ENCODE measurements at regions not wholly inside any gene's neighbourhood (a gene's known extent, or its start where the extent isn't known, plus 50 kb on each side); places are given as distances from the start of the nearest gene placed in this dataset.

GRCh38 chr4:14668296-14668695 lies 334.0 kb upstream of the CPEB2 start:
- Histone ChIP-seq H3K27me3 (no peaks in the 10 kb centered on the region), H3K4me3 (no peak overlapping the region), H3K36me3 (no peaks in the 10 kb centered on the region), H3K4me1 (peaks cover 0 to 10% (median 0%) of the 10 kb centered on the region in 4 donors), H3K27ac (no peak overlapping the region), H3K9me3 (no peaks in the 10 kb centered on the region)
- WGBS (ENCODE audit: insufficient coverage, low coverage, low lambda C conversion rate, missing lambda C conversion rate), result 25% methylated on average over 1 of the region's 1 CpG
- intact Hi-C loops (cut with DNase I), result no loop called here
- DNase-seq (no peak), ATAC-seq (peak in 3 of 4 donors; percentile 46 to 98 (median 74))
- no peak for TF ChIP-seq POLR2A (IDR thresholded peaks at IDR 0.05)
- TF ChIP-seq CTCF (IDR thresholded peaks at IDR 0.05), result no peak

DNA sequence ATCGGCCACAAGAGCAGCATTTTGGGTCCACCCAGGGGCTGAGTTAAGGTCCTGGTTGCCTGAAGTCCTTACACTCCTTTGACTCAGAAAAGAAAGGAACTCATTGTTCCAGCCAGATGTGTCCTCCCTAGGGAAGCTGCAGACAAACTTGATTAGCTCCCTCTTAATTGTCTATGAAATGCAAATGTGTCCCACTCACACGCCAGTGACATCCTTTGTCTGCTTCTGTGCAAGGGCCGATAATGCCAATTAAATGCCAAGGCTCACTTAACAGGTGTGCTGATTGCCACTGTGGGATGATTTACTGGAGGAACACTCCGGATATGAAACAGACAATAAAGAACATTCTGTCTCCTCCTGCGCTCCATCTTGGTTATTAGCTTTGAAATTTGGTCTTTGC lies 332.9 kb upstream of the CPEB2 start:
- TF ChIP-seq CTCF (IDR thresholded peaks at IDR 0.05) (no peak), POLR2A (IDR thresholded peaks at IDR 0.05) (no peak)
- H3K36me3 ChIP-seq, result no peaks in the 10 kb centered on the region
- no peak for DNase-seq
- no peak overlapping the region for H3K4me3 ChIP-seq
- 62% methylated on average over 5 of the region's 5 CpGs for WGBS (ENCODE audit: insufficient coverage, low coverage, low lambda C conversion rate, missing lambda C conversion rate)
- H3K4me1 ChIP-seq, result peaks cover 0 to 10% (median 0%) of the 10 kb centered on the region in 4 donors
- H3K27ac ChIP-seq, result no peak overlapping the region
- intact Hi-C loops (cut with DNase I), result no loop called here
- H3K9me3 ChIP-seq, result no peaks in the 10 kb centered on the region
- no peaks in the 10 kb centered on the region for H3K27me3 ChIP-seq
- ATAC-seq, result no peak

DNA sequence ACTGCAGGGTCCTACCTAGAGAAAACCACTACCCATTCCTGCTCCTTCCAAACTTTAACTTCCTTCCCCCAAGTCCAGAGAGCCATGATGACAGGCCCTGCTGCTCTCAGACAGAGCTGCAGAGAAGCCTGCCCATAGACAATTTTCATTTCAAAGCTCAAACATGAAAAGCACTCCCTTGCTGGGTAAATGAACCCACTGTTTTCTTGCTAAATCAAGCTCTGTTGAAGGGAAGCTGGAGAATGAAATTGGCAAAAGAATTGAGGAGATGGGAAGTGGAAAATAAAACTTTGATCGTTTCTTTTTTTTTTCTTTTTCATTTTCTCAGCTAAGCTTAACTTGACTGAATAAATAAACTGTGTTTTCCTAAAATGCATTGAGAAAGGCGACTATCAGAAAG lies 331.1 kb upstream of the CPEB2 start:
- Histone ChIP-seq H3K27ac (no peak overlapping the region), H3K4me3 (no peak overlapping the region), H3K4me1 (peaks cover 0 to 10% (median 0%) of the 10 kb centered on the region in 4 donors), H3K27me3 (no peaks in the 10 kb centered on the region), H3K9me3 (no peaks in the 10 kb centered on the region), H3K36me3 (no peaks in the 10 kb centered on the region)
- no peak for TF ChIP-seq CTCF (IDR thresholded peaks at IDR 0.05)
- TF ChIP-seq POLR2A (IDR thresholded peaks at IDR 0.05), result no peak
- 40% methylated on average over 2 of the region's 2 CpGs for WGBS (ENCODE audit: insufficient coverage, low coverage, low lambda C conversion rate, missing lambda C conversion rate)
- intact Hi-C loops (cut with DNase I), result no loop called here
- ATAC-seq, result no peak
- DNase-seq, result no peak

DNA sequence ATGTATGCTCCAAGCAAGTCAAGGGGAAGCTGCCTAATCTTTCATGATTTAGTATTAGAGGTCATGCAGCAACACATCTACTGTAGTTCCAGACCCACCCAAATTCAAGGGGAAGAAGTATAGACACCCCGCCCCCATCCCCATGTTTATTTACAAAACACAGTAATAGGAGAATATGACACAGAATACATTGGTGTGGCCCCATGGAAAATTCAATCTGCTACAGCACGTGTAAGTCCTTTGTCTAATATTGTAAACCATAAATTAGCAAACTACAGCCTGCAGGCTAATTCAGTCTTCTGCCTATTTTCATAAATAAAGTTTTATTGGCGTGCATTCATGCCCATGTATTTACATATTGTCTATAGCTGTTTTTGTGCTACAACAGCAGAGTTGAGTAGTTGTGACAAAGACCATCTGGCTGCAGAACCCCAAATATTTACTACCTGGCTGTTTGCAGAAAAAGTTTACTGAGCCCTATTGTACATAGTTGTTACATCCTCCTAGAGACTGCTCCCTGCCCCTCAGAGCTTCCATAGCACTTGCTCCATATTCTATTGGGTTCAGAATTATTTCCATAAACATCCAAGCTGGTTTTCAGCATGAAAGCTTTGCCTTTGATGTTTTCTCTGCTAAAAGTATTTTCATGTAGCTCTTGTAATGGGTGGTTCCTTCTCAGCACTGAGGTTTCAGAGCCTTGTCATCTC lies 326.8 kb upstream of the CPEB2 start:
- no peak overlapping the region for H3K27ac ChIP-seq
- intact Hi-C loops (cut with DNase I), result no loop called here
- H3K36me3 ChIP-seq, result no peaks in the 10 kb centered on the region
- 66% methylated on average over 3 of the region's 3 CpGs for WGBS (ENCODE audit: insufficient coverage, low coverage, low lambda C conversion rate, missing lambda C conversion rate)
- H3K9me3 ChIP-seq, result no peaks in the 10 kb centered on the region
- TF ChIP-seq CTCF (IDR thresholded peaks at IDR 0.05) (no peak), POLR2A (IDR thresholded peaks at IDR 0.05) (no peak)
- no peaks in the 10 kb centered on the region for H3K27me3 ChIP-seq
- ATAC-seq, result no peak
- no peak overlapping the region for H3K4me3 ChIP-seq
- H3K4me1 ChIP-seq, result no peaks in the 10 kb centered on the region
- no peak for DNase-seq
